Breast epithelium (tissue), 3 donors: ENCODE measurements at regions not wholly inside any gene's neighbourhood (a gene's known extent, or its start where the extent isn't known, plus 50 kb on each side); places are given as distances from the start of the nearest gene placed in this dataset.

Experiments used
- POLR2A ChIP-seq: fragments of 450-650 bp; IDR thresholded peaks from one replicate; pipeline ENCODE4 v1.6.1; 2016; ENCODE audit warnings: antibody characterized with exemption, mild to moderate bottlenecking, moderate library complexity
- POLR2AphosphoS5 ChIP-seq, 3 donors: sonication (generic); formaldehyde crosslinking; IDR thresholded peaks; one replicate each; pipeline ENCODE4 v1.6.1; 2017; ENCODE audit warnings: antibody characterized with exemption in 3 of 3
- TF ChIP-seq, protein P1 (sequence below), 3 donors: fragments of 450-650 bp; IDR thresholded peaks; one replicate each; pipeline ENCODE4 v1.5.1; 2016 to 2017; ENCODE audit warnings: antibody characterized with exemption in 3 of 3, mild to moderate bottlenecking in 3 of 3, moderate library complexity in 3 of 3

DNA sequence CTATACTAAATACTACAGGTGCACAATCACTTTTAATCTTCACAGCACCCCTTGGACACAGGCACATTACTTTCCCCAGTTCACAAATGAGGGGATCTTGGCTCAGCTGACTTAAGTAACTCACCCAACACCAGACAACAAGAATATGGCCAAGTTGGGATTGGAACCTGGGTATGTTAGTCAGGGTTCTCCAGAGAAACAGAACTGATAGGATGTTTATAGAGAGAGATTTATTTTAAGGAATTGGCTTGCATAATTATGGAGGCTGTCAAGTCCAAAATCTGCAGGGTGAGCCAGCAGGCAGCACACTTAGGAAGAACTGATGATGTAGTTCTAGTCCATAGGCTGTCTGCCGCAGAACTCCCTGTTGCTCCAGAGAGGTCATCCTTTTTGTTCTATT is 312.9 kb downstream of the MAN2A1 start:
- TF ChIP-seq, protein P1, sequence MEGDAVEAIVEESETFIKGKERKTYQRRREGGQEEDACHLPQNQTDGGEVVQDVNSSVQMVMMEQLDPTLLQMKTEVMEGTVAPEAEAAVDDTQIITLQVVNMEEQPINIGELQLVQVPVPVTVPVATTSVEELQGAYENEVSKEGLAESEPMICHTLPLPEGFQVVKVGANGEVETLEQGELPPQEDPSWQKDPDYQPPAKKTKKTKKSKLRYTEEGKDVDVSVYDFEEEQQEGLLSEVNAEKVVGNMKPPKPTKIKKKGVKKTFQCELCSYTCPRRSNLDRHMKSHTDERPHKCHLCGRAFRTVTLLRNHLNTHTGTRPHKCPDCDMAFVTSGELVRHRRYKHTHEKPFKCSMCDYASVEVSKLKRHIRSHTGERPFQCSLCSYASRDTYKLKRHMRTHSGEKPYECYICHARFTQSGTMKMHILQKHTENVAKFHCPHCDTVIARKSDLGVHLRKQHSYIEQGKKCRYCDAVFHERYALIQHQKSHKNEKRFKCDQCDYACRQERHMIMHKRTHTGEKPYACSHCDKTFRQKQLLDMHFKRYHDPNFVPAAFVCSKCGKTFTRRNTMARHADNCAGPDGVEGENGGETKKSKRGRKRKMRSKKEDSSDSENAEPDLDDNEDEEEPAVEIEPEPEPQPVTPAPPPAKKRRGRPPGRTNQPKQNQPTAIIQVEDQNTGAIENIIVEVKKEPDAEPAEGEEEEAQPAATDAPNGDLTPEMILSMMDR (IDR thresholded peaks at IDR 0.05), result no peak
- TF ChIP-seq POLR2A (no peak), POLR2AphosphoS5 (IDR thresholded peaks at IDR 0.05) (no peak)
